ENCODE measurements at regions not wholly inside any gene's neighbourhood (a gene's known extent, or its start where the extent isn't known, plus 50 kb on each side); places are given as distances from the start of the nearest gene placed in this dataset.

- Histone ChIP-seq H3K27ac (peak overlapping the region in 2 of 5 donors; percentile 38 to 59), H3K4me3 (no peak overlapping the region), H3K27me3 (no peaks in the 10 kb centered on the region), H3K4me1 (replicated peaks in 1 of 2) (peaks cover 0 to 23% of the 10 kb centered on the region in 2 donors), H3K9me3 (replicated peaks in 1 of 3) (no peaks in the 10 kb centered on the region), H3K36me3 (replicated peaks in 1 of 2) (no peaks in the 10 kb centered on the region)
- TF ChIP-seq CTCF (IDR thresholded peaks at IDR 0.05) = no peak
- TF ChIP-seq POLR2A (IDR thresholded peaks at IDR 0.05) = no peak
- 17 to 43% (median 30%) methylated on average over 2 of the region's 2 CpGs for WGBS, 4 donors
- intact Hi-C loops (cut with DNase I) = no loop called here
- peak in 2 of 7 donors; percentile 17 to 25 for DNase-seq
Measured at GRCh38 chr12:25323581-25323982, 72.9 kb upstream of the KRAS start.

GRCh38 chr12:25322918-25323531 is 72.3 kb upstream of the KRAS start:
- H3K27ac ChIP-seq = peak overlapping the region in 2 of 5 donors; percentile 38 to 59
- WGBS, 4 donors = 35 to 47% (median 40%) methylated on average over 3 of the region's 3 CpGs
- H3K9me3 ChIP-seq (replicated peaks in 1 of 3) = no peaks in the 10 kb centered on the region
- no peak for DNase-seq
- intact Hi-C loops (cut with DNase I) = no loop called here
- no peak for TF ChIP-seq POLR2A (IDR thresholded peaks at IDR 0.05)
- H3K4me3 ChIP-seq = no peak overlapping the region
- H3K27me3 ChIP-seq = no peaks in the 10 kb centered on the region
- H3K4me1 ChIP-seq (replicated peaks in 1 of 2) = peaks cover 0 to 23% of the 10 kb centered on the region in 2 donors
- H3K36me3 ChIP-seq (replicated peaks in 1 of 2) = no peaks in the 10 kb centered on the region

- no peaks in the 10 kb centered on the region for H3K36me3 ChIP-seq (replicated peaks in 1 of 2)
- no peaks in the 10 kb centered on the region for H3K9me3 ChIP-seq (replicated peaks in 1 of 3)
- no peaks in the 10 kb centered on the region for H3K27me3 ChIP-seq
- DNase-seq = no peak
- H3K4me1 ChIP-seq (replicated peaks in 1 of 2) = peaks cover 0 to 23% of the 10 kb centered on the region in 2 donors
- 38 to 49% (median 42%) methylated on average over 1 of the region's 1 CpG for WGBS, 4 donors
- intact Hi-C loops (cut with DNase I) = no loop called here
- H3K27ac ChIP-seq = no peak overlapping the region
- TF ChIP-seq CTCF (IDR thresholded peaks at IDR 0.05) (no peak), POLR2A (IDR thresholded peaks at IDR 0.05) (no peak)
- no peak overlapping the region for H3K4me3 ChIP-seq
Measured at GRCh38 chr12:25322351-25322750, 71.6 kb upstream of the KRAS start.

- Histone ChIP-seq H3K9me3 (replicated peaks in 1 of 3) (no peaks in the 10 kb centered on the region), H3K27ac (no peak overlapping the region), H3K27me3 (no peaks in the 10 kb centered on the region), H3K36me3 (replicated peaks in 1 of 2) (no peaks in the 10 kb centered on the region), H3K4me3 (no peak overlapping the region), H3K4me1 (replicated peaks in 1 of 2) (peaks cover 0 to 23% of the 10 kb centered on the region in 2 donors)
- no peak for DNase-seq
- WGBS, 4 donors = 93 to 97% (median 95%) methylated on average over 4 of the region's 4 CpGs
- TF ChIP-seq POLR2A (IDR thresholded peaks at IDR 0.05) (no peak), CTCF (IDR thresholded peaks at IDR 0.05) (no peak)
- intact Hi-C loops (cut with DNase I) = no loop called here
Measured at GRCh38 chr12:25321772-25322171, 71.0 kb upstream of the KRAS start.
